ENCODE measurements at regions not wholly inside any gene's neighbourhood (a gene's known extent, or its start where the extent isn't known, plus 50 kb on each side); places are given as distances from the start of the nearest gene placed in this dataset.
A peak's percentile ranks its signal among the peaks of the same experiment; 100 is the strongest.

GRCh38 chr4:115548123-115548522 is 434.7 kb upstream of the NDST4 start:
- Histone ChIP-seq H3K27me3 (ENCODE audit: insufficient read depth) (no peaks in the 10 kb centered on the region), H3K79me2 (replicated peaks; ENCODE audit: insufficient read depth) (no peaks in the 10 kb centered on the region), H3K27ac (ENCODE audit: low read depth) (no peak overlapping the region), H3F3A (replicated peaks; ENCODE audit: low read depth) (no peaks in the 10 kb centered on the region), H2AFZ (no peak overlapping the region), H4K20me1 (replicated peaks; ENCODE audit: insufficient read depth) (no peaks in the 10 kb centered on the region), H3K4me3 (no peak overlapping the region), H3K4me1 (ENCODE audit: insufficient read depth) (peaks cover 5% of the 10 kb centered on the region; the same call in 1 of the 2 replicates), H3K9me2 (ENCODE audit: insufficient read depth) (peaks cover 7% of the 10 kb centered on the region; the same call in 1 of the 2 replicates), H3K36me3 (ENCODE audit: insufficient read depth) (no peaks in the 10 kb centered on the region), H3K4me2 (no peak overlapping the region)
- TF ChIP-seq ZNF462 (CRISPR knock-in tag; IDR thresholded peaks at IDR 0.05) (peak; percentile 61; the same call in 1 of the 2 replicates), EZH2phosphoT487 (IDR thresholded peaks at IDR 0.05; ENCODE audit: unreplicated experiment) (no peak)
- H3K36me3 Mint-ChIP-seq (ENCODE audit: low read depth) = no peaks in the 10 kb centered on the region
- no peak overlapping the region for H3K27ac Mint-ChIP-seq
- DNase-seq (ENCODE audit: low spot score) (peak; percentile 13), ATAC-seq (no peak)
- H3K4me3 Mint-ChIP-seq = no peak overlapping the region
- H3K4me1 Mint-ChIP-seq = peaks cover 8% of the 10 kb centered on the region
- no peaks in the 10 kb centered on the region for H3K9me3 Mint-ChIP-seq
- H3K27me3 Mint-ChIP-seq (ENCODE audit: insufficient read depth, low read depth, poor library complexity) = no peaks in the 10 kb centered on the region

- no peak for TF ChIP-seq EZH2phosphoT487 (IDR thresholded peaks at IDR 0.05; ENCODE audit: unreplicated experiment)
- no peak for TF ChIP-seq JUNB (IDR thresholded peaks at IDR 0.05; ENCODE audit: unreplicated experiment)
- TF ChIP-seq ZNF114 (CRISPR knock-in tag; IDR thresholded peaks at IDR 0.05) = no peak
- TF ChIP-seq NANOG (IDR thresholded peaks at IDR 0.05; ENCODE audit: borderline replicate concordance) = no peak
- no peak for TF ChIP-seq ZNF462 (CRISPR knock-in tag; IDR thresholded peaks at IDR 0.05)
- TF ChIP-seq CREB1 (CRISPR knock-in tag; IDR thresholded peaks at IDR 0.05; ENCODE audit: low read depth) = no peak
- no peak for TF ChIP-seq EZH2 (IDR thresholded peaks at IDR 0.05; ENCODE audit: low read depth, unreplicated experiment)
- Histone ChIP-seq H3K79me2 (replicated peaks; ENCODE audit: insufficient read depth) (no peaks in the 10 kb centered on the region), H3K4me1 (ENCODE audit: insufficient read depth) (no peaks in the 10 kb centered on the region), H3K4me2 (no peak overlapping the region), H3K36me3 (ENCODE audit: insufficient read depth) (no peaks in the 10 kb centered on the region), H3K27ac (ENCODE audit: low read depth) (no peak overlapping the region), H2AFZ (no peak overlapping the region), H3K27me3 (ENCODE audit: insufficient read depth) (no peaks in the 10 kb centered on the region), H3K9me2 (ENCODE audit: insufficient read depth) (no peaks in the 10 kb centered on the region), H4K20me1 (replicated peaks; ENCODE audit: insufficient read depth) (no peaks in the 10 kb centered on the region), H3K4me3 (no peak overlapping the region), H3F3A (replicated peaks; ENCODE audit: low read depth) (no peaks in the 10 kb centered on the region)
- DNase-seq (ENCODE audit: low spot score) = no peak
- H3K27ac Mint-ChIP-seq = no peak overlapping the region
- H3K4me1 Mint-ChIP-seq = no peaks in the 10 kb centered on the region
- no peak for ATAC-seq
- H3K4me3 Mint-ChIP-seq = no peak overlapping the region
- no peaks in the 10 kb centered on the region for H3K9me3 Mint-ChIP-seq
- no peaks in the 10 kb centered on the region for H3K27me3 Mint-ChIP-seq (ENCODE audit: insufficient read depth, low read depth, poor library complexity)
- H3K36me3 Mint-ChIP-seq (ENCODE audit: low read depth) = no peaks in the 10 kb centered on the region
These were observed 424.0 kb upstream of the NDST4 start for GRCh38 chr4:115537387-115537786.

All from GM23338 (cell line).